NCI-H187 (cell line): ENCODE measurements at regions not wholly inside any gene's neighbourhood (a gene's known extent, or its start where the extent isn't known, plus 50 kb on each side); places are given as distances from the start of the nearest gene placed in this dataset.

Source experiments
- DNase-seq, 2 experiments: peaks; one replicate each; lab custom pipeline; 2025; lab: John Stamatoyannopoulos, UW

DNA sequence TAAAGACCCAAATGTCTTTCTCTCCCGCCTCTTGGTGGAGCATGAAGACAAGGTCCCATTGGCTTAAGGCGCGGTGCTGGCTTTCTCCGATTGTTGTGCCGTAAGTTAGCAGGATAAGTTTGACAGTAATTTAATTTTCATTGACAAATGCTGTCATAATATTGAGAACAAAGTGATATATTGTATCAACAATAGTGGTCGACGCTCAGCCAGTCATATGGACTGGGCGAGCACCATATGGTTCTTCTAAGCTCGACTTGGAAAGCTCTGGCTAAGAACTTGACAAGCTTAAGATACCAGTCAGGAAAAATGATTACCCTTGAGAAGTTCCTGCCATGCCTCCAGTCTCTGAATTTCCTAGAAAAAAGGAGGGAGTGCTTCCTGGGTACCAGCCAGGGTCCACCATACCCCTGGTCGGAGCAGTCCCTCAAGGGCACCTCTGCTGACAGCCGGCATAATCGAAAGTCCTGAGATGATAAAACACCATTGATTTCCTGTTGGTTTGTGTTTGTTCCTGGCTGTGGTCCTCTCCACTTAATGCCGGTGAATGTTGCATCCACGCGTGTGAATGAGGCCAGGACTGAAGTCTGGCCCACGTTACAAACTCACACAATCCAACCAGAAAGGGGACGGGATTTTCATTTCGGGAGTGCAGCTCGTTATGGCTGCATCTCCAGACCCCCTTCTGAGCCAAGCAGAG lies 262.1 kb downstream of the ZNF536 start:
- DNase-seq, result no peak

DNA sequence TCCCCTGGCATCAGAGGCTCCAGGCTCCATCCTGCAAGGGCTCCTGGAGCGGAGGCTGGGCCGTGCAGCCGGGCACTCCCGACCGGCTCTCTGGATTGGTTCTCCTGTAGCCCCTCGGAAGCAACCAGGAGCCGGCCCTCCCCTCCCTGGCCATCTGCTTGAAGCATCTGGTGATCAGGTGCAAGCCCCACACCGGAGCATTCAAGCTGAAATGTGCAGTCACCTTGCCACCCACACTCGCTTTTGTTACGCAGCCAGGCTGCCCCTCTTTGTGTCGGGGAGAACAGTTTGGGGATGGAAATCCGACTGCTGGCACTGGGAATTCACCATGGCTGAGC lies 258.8 kb downstream of the ZNF536 start:
- DNase-seq, result no peak

DNA sequence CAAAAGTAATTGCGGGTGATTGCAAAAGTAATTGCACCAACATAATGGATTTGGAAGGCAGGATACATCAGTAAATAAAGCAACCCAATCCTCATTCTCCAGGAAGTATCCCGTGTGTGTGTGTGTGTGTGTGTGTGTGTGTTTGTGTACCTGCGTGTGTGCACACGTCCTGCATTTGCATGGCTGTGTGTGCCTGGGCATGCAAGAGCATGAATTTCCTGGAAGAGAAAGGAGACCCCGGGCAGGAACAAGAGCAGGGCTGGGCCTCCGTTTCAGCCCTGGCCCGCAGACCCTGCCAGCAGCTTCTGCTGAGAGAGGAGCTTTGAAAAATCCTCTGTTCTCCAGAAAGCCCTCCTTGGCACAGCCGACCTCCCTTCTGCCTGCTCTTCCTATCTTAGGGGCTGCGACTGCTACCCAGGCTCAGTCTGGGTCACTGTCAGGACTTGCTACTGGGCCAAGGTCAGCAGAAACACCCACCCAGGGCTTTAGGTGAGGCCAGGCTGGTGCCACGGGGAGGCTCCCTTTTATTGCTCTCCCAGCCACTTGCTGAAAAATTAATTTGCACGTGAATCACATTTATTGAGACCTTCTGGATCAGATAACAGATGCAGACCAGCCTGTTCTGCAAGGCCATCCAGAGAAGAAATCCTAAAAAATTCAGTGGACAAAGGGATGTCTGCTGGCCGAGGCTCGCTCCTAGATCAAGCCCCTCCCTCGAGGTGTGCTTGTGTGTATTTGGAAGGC lies 258.3 kb downstream of the ZNF536 start:
- no peak for DNase-seq

DNA sequence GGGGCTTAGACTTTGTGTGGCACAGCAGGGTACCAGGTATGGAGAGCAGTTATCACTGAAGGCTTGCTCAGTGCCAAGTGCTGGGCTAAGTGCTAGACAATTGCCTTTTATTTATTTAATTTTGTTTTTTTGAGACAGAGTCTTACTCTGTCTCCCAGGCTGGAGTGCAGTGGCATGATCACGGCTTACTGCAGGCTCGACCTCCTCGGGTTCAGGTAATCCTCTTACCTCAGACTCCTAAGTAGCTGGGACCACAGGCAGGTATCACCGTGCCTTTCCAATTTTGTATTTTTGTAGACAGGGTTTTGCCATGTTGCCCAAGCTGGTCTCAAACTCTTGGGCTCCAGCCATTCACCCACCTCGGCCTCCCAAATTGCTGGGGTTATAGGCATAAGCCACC lies 256.9 kb downstream of the ZNF536 start:
- no peak for DNase-seq

DNA sequence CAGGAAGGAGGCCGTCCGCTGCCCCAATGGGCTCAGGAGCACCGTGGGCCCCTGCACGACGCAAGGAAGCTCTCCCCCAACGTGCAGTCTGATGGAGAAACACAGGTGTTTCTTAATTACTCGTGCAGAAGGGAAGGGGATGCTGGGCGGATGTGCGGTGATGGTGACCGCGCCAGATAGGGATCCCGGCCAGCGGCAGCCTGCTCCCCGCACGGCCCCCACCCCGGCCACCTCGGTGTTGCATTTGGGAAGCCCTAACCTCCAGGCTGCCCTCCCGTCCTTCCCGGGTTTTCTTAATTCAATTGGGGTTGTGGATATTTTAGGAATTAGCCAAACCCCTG lies 254.4 kb downstream of the ZNF536 start:
- DNase-seq, result no peak

DNA sequence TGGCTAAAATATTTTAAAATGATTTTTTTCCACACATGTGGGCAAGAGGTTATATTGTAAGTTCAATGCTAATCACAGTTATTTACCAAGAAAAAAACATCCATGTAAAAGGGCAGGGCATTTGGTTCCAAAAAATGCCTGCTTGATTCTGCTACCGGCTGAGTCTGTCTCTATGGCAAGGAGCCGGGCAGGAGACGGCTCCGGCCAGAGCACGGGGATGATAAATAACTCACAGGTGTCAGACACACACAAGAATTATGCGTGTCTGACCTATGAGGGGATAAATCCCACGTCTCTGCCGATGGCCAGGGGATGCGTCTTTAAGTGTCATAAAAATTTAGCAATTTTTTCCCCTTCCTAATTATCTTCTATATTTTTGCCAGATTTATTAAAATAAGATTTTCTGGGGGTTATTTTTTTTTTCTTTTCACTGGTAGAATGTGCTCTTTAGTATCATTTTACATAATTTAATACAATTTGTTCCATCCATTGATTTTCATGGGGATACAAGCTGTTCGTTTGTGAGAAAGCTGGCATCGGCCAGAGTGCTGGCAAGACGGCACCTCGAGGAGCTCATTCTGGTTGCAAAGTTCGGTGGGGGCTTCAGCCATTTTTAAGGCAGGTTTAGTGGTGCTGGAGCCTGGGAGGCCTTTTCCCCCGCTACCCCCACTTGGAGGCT lies 253.9 kb downstream of the ZNF536 start:
- DNase-seq, result no peak

DNA sequence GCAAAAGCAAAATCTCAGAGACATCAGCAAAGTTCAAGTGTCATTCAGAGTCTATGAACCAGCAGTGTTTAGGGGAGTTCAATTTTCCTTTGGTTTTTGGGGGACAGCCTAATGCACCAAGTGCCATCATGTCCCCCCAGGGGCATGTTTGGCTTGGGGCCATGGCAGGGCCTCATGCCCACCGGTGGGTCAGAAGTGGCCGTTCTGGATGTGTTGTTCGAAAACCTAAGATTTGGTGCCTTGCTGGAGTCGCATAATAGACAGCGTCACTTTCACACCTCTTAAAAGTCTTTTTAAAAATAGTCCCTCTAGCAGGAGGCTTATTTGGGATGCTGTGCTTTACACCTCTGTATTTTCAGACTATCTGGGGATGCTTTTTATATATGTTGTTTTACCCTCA lies 250.1 kb downstream of the ZNF536 start:
- no peak for DNase-seq

DNA sequence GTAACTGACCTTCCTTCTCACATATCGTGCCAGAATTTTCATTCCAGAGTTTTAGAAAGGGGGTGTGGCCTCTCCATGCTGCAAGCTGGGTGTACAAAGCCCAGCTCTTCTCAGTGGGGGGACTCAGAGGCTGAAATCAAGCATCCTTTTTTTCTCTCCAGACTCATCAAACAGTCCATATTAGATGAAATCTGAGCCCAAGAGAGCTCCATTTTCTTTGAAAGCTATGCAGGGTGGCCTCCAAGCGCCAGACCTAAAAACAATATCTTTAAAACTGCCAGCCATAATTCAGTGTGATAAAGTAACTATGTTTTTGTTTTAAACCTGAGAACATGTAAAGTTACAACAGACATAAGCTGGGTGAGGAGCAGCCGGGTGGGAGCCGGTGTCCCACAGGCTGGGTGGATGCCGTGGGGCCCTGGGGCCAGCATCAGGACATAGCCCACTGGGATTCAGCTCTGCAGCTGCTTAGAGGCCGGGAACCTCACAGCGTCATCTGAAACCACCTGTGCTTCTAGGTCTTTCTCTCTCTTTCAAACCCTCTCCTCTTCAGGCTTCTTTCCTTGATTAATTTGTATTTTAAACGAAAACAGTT lies 249.2 kb downstream of the ZNF536 start:
- DNase-seq, result no peak

DNA sequence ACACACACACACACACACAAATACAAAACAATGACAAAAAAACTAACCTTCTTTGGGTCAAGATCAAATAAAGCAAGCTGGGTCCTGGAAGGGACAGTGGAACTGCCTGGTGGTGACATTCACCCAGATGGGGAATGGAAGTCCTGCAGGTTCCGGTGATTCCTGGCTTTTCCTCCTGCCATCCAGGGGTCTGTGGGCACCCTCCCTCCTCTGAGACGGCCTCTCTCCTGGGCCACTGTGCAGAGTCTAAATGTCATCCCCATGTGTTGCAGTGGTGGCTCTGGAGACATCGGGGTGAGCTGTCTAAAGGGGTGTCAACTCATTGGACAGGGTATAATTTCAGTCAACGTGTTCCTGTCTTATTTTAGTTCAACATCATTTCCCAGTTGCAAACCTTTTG lies 248.2 kb downstream of the ZNF536 start:
- no peak for DNase-seq

DNA sequence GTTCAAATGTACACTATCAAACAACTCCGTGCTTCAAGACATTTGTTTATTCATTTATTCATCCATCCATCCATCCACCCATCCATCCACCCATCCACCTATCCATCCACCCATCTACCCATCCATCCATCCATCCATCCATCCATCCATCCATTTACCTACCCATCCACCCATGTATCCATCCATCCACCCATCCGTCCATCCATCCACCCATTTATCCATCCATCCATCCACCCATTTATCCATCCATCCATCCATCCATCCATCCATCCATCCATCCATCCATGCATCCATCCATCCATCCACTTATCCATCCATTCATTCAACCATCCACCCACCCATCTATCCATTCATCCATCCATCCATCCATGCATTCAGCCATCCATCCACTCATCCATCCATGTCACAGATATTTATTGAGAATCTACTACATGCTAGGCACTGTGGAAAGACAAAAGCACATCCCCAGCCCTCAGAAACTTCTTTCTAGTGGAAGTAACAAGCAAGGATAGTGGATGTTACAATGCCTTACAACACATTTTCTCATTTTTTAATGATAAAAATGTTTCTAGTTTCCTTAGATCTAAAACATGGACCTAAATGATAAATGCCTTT lies 237.6 kb downstream of the ZNF536 start:
- DNase-seq, result no peak

DNA sequence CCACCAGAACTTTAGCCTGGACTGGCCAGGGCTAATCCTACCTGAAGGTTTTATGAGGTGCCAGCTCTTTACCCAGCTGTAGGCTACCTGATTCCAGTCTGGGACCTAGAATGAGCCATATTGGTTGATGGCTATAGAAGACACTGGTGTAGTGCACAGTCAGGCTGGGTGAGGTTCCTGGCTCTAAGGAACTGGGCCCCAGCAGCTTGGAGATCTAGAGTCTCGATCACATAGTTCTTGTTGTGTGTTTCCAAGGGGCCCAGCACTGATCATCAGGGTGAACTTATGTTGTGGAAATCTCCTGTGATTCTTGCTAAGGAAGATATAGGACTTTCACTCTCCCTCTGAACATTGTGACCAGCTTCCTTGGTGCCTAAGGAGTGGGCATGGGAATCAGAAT lies 236.3 kb downstream of the ZNF536 start:
- DNase-seq, result no peak
